IMR-90 (cell line): ENCODE measurements at regions not wholly inside any gene's neighbourhood (a gene's known extent, or its start where the extent isn't known, plus 50 kb on each side); places are given as distances from the start of the nearest gene placed in this dataset.

ENCODE experiments used
- BHLHE40 ChIP-seq: fragments of 150-350 bp; IDR thresholded peaks from 2 replicates; pipeline ENCODE4 v1.6.1; 2016; ENCODE audit warnings: mild to moderate bottlenecking, low read depth, low read length
- CEBPB ChIP-seq: IDR thresholded peaks from 2 replicates; pipeline ENCODE4 v1.6.1; 2012; ENCODE audit warnings: low read depth, low read length, improper control_type of control experiment
- CTCF ChIP-seq: conservative IDR thresholded peaks from 2 replicates; pipeline ENCODE4 v1.5.1; 2012; ENCODE audit warnings: mild to moderate bottlenecking, low read depth, low read length, improper control_type of control experiment
- MAFK ChIP-seq: IDR thresholded peaks from 2 replicates; pipeline ENCODE4 v1.6.1; 2012; ENCODE audit warnings: low read depth, low read length, improper control_type of control experiment
- POLR2A ChIP-seq: IDR thresholded peaks from 2 replicates; pipeline ENCODE4 v1.6.1; 2012; ENCODE audit warnings: mild to moderate bottlenecking, low read depth, low read length
- RFX5 ChIP-seq: IDR thresholded peaks from 2 replicates; pipeline ENCODE4 v1.8.0; 2012; ENCODE audit warnings: low read depth, mild to moderate bottlenecking, low read length, moderate library complexity
- SMC3 ChIP-seq: fragments of 150-350 bp; IDR thresholded peaks from 2 replicates; pipeline ENCODE4 v1.6.1; 2016; ENCODE audit warnings: low read depth, mild to moderate bottlenecking, antibody characterized with exemption, low read length, moderate library complexity

- TF ChIP-seq CTCF, result no peak
- TF ChIP-seq MAFK, result no peak
- TF ChIP-seq RFX5, result no peak
- no peak for TF ChIP-seq POLR2A
- no peak for TF ChIP-seq BHLHE40
- TF ChIP-seq SMC3, result no peak
- no peak for TF ChIP-seq CEBPB
Measured at GRCh38 chr5:112637343-112637742, 100.3 kb upstream of the APC start.
